ENCODE measurements at regions not wholly inside any gene's neighbourhood (a gene's known extent, or its start where the extent isn't known, plus 50 kb on each side); places are given as distances from the start of the nearest gene placed in this dataset.

DNA sequence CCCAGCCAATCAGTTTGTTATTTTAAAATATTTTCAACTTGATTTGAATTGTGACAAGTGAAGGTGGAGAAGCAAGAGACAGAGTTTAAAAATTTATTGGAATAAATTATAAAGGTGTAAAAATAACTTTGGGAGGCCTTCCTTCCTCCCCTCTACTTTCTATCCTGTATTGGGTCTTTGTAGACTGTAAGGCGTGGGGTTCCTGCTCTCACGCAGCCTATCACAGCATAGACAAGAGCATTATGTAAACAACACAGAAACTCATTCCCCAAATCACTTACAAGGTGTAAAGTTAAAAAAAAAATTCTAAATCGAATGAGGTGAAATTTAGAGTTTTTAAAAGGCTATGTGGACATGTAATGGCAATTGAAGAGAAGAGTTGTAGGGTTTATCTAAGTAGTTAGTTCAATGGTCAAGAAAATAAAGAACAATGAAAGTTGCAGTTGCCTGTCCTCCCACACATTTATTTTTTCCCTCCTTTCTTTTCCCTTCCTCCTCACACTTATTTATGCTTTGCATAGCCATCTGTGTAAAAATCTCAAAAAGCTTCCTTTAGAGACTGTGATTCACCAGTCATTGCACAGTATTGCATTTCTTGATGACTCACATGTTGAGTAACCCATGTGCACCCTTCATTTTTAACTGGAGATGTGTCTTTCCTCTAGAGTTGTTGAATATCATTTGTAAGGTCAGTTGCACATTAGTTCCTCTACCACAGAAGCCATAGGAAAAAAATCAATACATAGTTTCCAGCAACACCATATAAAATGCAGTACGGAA is 242.2 kb downstream of the PTPRC start:
- DNase-seq (ENCODE audit: low spot score in 2 of 2) (no peak), ATAC-seq (peak; percentile 95)
- Mint-ChIP-seq H3K4me1 (no peaks in the 10 kb centered on the region), H3K27ac (no peak overlapping the region), H3K4me3 (no peak overlapping the region), H3K36me3 (no peaks in the 10 kb centered on the region), H3K9me3 (no peaks in the 10 kb centered on the region)

DNA sequence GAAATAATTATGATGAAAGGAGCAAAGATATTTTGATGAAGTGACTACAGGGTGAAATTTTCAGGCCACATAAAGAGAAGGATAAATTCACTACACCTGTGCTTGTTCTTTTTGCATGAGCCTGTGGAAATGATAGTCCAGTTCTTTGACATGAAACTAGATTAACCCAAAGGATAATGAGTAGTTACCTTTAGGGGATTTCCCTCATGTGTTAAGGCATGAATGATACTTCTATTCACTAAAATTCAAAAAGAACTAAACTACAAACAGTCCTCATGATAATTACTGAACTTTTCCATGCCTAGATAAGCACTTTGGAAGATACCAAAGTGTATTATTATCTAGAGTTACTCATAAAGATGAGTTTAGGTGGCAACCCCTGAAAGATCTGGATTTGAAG is 244.3 kb downstream of the PTPRC start:
- no peaks in the 10 kb centered on the region for H3K4me1 Mint-ChIP-seq
- H3K9me3 Mint-ChIP-seq: no peaks in the 10 kb centered on the region
- no peak overlapping the region for H3K4me3 Mint-ChIP-seq
- ATAC-seq: no peak
- H3K27ac Mint-ChIP-seq: no peak overlapping the region
- DNase-seq (ENCODE audit: low spot score in 2 of 2): no peak
- no peaks in the 10 kb centered on the region for H3K36me3 Mint-ChIP-seq

DNA sequence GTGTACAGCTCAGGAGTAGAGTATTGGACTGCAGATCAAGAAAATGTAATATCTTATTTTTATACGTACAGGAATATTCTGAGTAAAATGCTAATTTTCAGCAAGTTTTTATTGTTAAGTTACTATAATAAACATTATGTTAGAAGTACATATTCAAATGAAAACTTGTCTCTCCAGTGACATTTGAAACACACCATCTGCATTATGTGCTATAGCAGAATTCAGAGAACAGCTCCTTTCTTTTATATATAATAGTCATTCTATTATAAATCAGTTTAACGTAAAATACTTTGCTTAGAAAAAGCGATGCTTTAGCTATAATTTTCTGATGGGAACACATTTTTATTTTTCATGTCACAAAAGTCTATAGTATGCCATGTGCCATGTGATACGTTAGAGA is 249.0 kb downstream of the PTPRC start:
- Mint-ChIP-seq H3K27ac (no peak overlapping the region), H3K9me3 (no peaks in the 10 kb centered on the region), H3K36me3 (no peaks in the 10 kb centered on the region), H3K4me1 (no peaks in the 10 kb centered on the region), H3K4me3 (no peak overlapping the region)
- ATAC-seq (no peak), DNase-seq (ENCODE audit: low spot score in 2 of 2) (no peak)

DNA sequence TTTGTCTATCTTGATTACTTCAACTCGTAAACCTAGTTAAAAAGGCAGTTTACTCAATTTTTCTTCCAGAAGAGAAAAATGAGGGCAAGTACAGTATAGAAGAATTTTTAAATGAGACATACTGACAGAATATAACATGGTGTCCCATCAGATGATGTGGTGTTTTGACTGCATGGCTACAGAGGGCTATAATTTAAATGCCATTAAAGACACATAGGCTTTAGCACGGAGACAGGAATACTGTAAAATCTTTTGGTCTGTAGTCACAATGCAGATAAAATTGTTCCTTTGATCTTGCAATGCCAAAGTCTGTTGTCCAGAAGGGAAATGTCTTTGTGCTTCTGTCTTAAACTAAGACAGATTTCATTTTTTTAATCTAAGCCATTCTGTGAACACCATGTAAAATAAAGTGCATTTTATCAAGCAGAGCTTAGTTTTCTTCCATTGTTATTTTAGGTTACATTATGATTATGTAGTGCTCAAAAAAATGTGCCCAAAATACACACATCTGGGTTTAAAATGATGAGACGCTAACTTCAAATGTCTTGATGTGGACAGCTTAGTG is 249.6 kb downstream of the PTPRC start:
- H3K4me1 Mint-ChIP-seq: no peaks in the 10 kb centered on the region
- H3K4me3 Mint-ChIP-seq: no peak overlapping the region
- ATAC-seq: no peak
- no peak overlapping the region for H3K27ac Mint-ChIP-seq
- no peaks in the 10 kb centered on the region for H3K9me3 Mint-ChIP-seq
- no peak for DNase-seq (ENCODE audit: low spot score in 2 of 2)
- no peaks in the 10 kb centered on the region for H3K36me3 Mint-ChIP-seq

GRCh38 chr1:198889101-198889500 is 250.3 kb downstream of the PTPRC start:
- Mint-ChIP-seq H3K9me3 (no peaks in the 10 kb centered on the region), H3K4me3 (no peak overlapping the region), H3K36me3 (no peaks in the 10 kb centered on the region), H3K4me1 (no peaks in the 10 kb centered on the region), H3K27ac (no peak overlapping the region)
- ATAC-seq: no peak
- DNase-seq (ENCODE audit: low spot score in 2 of 2): no peak

GRCh38 chr1:198889749-198890148 is 250.9 kb downstream of the PTPRC start:
- DNase-seq (ENCODE audit: low spot score in 2 of 2) (no peak), ATAC-seq (no peak)
- Mint-ChIP-seq H3K4me3 (no peak overlapping the region), H3K27ac (no peak overlapping the region), H3K36me3 (no peaks in the 10 kb centered on the region), H3K4me1 (no peaks in the 10 kb centered on the region), H3K9me3 (no peaks in the 10 kb centered on the region)

GRCh38 chr1:198890214-198890930 is 251.5 kb downstream of the PTPRC start:
- Mint-ChIP-seq H3K36me3 (no peaks in the 10 kb centered on the region), H3K4me3 (no peak overlapping the region), H3K27ac (no peak overlapping the region), H3K4me1 (no peaks in the 10 kb centered on the region), H3K9me3 (no peaks in the 10 kb centered on the region)
- ATAC-seq (no peak), DNase-seq (ENCODE audit: low spot score in 2 of 2) (no peak)

DNA sequence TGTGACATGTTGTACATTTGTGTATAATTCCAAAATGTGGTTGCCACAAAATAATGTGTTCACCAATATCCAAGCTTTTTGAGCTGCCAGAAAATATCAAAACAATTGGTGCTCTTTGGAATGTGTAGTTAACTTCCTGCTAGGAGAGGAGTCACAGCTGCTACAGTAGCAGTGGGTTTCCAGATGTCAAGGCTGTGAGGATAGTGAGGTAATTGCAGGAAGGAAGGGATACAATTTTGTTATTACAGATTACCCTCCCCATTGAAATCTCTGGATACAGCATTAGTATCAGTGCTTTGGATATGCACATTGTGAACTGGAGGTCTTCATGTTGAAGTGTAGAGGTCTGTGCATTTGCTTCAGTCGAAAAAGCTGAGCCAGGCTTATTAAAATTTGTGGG is 253.2 kb downstream of the PTPRC start:
- no peaks in the 10 kb centered on the region for H3K9me3 Mint-ChIP-seq
- H3K4me1 Mint-ChIP-seq: no peaks in the 10 kb centered on the region
- ATAC-seq (no peak), DNase-seq (ENCODE audit: low spot score in 2 of 2) (no peak)
- no peak overlapping the region for H3K4me3 Mint-ChIP-seq
- H3K36me3 Mint-ChIP-seq: no peaks in the 10 kb centered on the region
- no peak overlapping the region for H3K27ac Mint-ChIP-seq

DNA sequence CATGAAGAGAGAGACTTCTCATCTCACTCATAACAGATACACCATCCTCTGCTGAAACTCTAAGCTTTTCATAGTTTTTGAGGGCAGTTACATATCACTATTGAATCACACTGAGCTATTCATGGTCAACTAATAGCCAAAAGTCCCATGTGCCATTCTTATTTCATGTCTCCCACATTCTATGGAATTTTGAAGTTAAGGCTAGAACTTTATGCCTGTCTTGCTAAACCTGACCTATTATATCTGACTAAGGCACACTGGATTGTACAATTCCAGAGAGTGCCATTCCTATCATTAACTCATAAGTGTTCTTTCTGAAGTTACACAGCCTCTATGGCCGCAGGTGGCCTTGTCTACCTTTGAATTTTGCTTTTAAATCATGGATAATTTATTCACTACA is 254.3 kb downstream of the PTPRC start:
- no peaks in the 10 kb centered on the region for H3K9me3 Mint-ChIP-seq

DNA sequence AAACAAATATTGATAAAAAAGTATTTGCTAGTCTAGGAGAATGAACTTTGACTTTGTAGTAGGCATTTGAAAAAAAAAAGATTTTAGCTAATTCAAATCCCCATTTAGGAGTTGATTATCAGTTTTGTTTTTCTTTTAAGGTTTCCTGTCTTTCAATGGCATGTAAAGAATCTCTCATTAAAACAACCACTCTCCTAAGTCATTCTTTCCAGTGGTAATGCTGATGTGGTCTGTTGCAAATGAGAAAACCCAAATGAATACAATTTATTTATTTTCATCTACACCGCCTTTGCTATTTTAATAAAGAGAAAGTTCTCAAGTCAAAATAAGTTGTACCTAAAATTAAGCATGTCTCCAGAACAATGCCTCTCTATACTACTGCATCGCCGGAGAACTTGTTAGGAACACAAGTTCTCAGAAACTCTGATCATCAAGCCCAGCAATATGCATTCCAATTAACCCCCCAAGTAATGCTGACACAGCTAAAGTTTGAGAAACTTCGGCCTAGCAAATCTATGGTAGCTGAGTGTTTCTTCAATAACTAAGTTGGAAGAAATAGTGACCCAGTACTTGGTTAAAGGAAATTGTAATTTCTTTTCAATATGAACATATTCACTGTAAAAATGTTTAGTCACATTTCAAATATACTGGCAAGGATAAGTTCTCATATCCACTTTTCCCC is 255.1 kb downstream of the PTPRC start:
- H3K4me1 Mint-ChIP-seq: no peaks in the 10 kb centered on the region
- no peak for DNase-seq (ENCODE audit: low spot score in 2 of 2)
- H3K27ac Mint-ChIP-seq: no peak overlapping the region
- H3K9me3 Mint-ChIP-seq: no peaks in the 10 kb centered on the region
- ATAC-seq: no peak
- no peaks in the 10 kb centered on the region for H3K36me3 Mint-ChIP-seq
- no peak overlapping the region for H3K4me3 Mint-ChIP-seq

More for the DNA sequence above, 254.3 kb downstream of the PTPRC start:
- no peaks in the 10 kb centered on the region for H3K4me1 Mint-ChIP-seq
- H3K36me3 Mint-ChIP-seq: no peaks in the 10 kb centered on the region
- no peak overlapping the region for H3K4me3 Mint-ChIP-seq
- DNase-seq (ENCODE audit: low spot score in 2 of 2) (no peak), ATAC-seq (no peak)
- no peak overlapping the region for H3K27ac Mint-ChIP-seq

- Mint-ChIP-seq H3K4me1 (no peaks in the 10 kb centered on the region), H3K9me3 (no peaks in the 10 kb centered on the region), H3K27ac (no peak overlapping the region), H3K4me3 (no peak overlapping the region), H3K36me3 (no peaks in the 10 kb centered on the region)
- no peak for ATAC-seq
- DNase-seq (ENCODE audit: low spot score in 2 of 2): no peak
Observed at GRCh38 chr1:198901266-198901665, 262.4 kb downstream of the PTPRC start.

DNA sequence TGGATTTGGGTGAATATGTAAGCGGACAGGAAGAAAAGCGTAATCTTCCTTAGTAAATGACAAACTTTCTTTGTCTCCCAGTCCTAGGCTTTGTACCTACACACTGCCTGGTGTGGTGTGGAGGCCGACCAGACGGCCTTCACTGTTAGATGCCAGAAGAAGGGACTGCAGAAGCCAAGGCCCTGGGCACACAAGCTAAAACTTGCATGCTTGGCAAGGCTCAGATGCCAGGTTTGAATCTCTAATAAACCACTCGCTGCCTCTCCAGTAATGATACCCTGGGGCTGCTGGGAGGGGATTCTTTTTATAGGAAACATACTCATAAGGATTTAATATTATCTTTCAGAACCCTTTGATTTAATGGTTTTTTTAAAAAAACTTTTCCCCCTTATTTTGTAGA is 263.8 kb downstream of the PTPRC start:
- DNase-seq (ENCODE audit: low spot score in 2 of 2): no peak
- no peaks in the 10 kb centered on the region for H3K4me1 Mint-ChIP-seq
- no peak for ATAC-seq

DNA sequence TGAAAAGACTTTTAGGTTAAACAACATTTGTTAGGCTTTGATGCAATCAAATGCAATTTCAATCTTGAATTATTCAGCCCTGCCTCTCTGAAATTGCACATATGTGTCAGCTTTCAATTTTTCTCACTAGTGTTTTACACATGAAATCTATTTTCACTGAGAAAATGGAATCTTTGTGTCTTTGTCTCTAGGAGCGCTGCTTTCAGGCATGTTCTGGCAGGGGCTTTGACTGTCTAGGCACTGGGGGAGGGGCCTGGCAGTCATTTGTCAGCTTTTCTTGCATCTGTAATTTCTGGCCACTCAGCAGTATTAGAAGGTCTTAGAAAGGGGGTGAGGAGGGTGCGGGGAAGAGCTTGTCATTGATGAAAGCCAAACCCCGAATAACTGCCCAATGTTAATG is 264.4 kb downstream of the PTPRC start:
- Mint-ChIP-seq H3K36me3 (no peaks in the 10 kb centered on the region), H3K4me1 (no peaks in the 10 kb centered on the region), H3K9me3 (no peaks in the 10 kb centered on the region), H3K4me3 (no peak overlapping the region), H3K27ac (no peak overlapping the region)
- ATAC-seq (no peak), DNase-seq (ENCODE audit: low spot score in 2 of 2) (no peak)

More for the DNA sequence above, 263.8 kb downstream of the PTPRC start:
- no peak overlapping the region for H3K4me3 Mint-ChIP-seq
- H3K27ac Mint-ChIP-seq: no peak overlapping the region
- H3K36me3 Mint-ChIP-seq: no peaks in the 10 kb centered on the region
- no peaks in the 10 kb centered on the region for H3K9me3 Mint-ChIP-seq

- ATAC-seq: no peak
- Mint-ChIP-seq H3K4me1 (no peaks in the 10 kb centered on the region), H3K9me3 (no peaks in the 10 kb centered on the region), H3K27ac (no peak overlapping the region), H3K36me3 (no peaks in the 10 kb centered on the region), H3K4me3 (no peak overlapping the region)
- DNase-seq (ENCODE audit: low spot score in 2 of 2): no peak
Observed at GRCh38 chr1:198903621-198904020, 264.8 kb downstream of the PTPRC start.

DNA sequence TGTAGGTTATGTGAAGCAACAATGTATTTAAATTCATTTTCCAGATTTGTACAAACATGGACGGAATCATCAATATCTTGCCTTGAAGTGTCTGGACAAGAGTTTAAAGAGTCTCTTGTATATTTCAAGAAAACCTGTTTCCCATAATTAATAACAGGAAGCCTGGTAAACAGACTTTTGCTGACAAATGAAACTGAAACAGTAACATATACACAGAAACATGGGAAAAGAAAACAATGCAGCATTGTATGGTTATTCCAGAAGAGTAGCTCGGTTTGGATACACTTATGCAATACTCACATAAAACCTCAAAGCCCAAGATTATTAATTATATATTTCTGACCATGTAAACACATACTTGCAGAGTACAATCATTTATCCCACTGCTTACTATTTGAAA is 265.5 kb downstream of the PTPRC start:
- no peaks in the 10 kb centered on the region for H3K9me3 Mint-ChIP-seq
- H3K4me1 Mint-ChIP-seq: no peaks in the 10 kb centered on the region
- no peak overlapping the region for H3K4me3 Mint-ChIP-seq
- ATAC-seq: no peak
- H3K27ac Mint-ChIP-seq: no peak overlapping the region
- no peaks in the 10 kb centered on the region for H3K36me3 Mint-ChIP-seq
- DNase-seq (ENCODE audit: low spot score in 2 of 2): no peak

All from stimulated activated effector memory CD8-positive, alpha-beta T cell treated with anti-CD3 and anti-CD28 coated beads, Interleukin-12 subunit alpha, Interleukin-12 subunit beta, amount 100 ng/mL, for 72 hours (primary cell).